Lower leg skin (tissue), 3 donors: ENCODE measurements at regions not wholly inside any gene's neighbourhood (a gene's known extent, or its start where the extent isn't known, plus 50 kb on each side); places are given as distances from the start of the nearest gene placed in this dataset.

Experiments
- CTCF ChIP-seq, 3 donors: fragments of 450-650 bp; IDR thresholded peaks; one replicate each; pipeline ENCODE4 v1.5.1; 2016; ENCODE audit warnings: antibody characterized with exemption in 3 of 3, mild to moderate bottlenecking in 3 of 3, moderate library complexity in 2 of 3
- POLR2A ChIP-seq, 2 donors: fragments of 450-650 bp; IDR thresholded peaks; one replicate each; pipeline ENCODE4 v1.6.1; 2016 to 2017; ENCODE audit warnings: antibody characterized with exemption in 2 of 2, mild to moderate bottlenecking in 1 of 2, moderate library complexity in 1 of 2

DNA sequence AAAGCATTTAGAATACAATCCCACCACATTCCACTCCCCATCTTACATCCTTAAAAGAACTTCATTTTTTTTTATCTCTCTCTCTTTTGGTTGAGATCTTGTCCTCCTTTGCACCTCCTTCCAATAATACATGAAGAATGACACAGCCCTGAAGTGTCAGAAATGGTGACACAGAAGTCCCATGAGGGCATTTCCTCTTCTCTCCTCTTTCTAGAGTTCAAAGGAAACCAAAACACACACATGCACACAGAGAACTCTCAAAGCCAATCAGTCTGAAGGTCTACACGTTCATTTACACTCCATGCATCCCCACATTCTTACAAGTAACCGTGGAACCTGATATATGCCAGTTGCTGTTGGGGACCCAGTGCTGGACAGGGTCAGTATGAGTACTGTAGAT lies 450.7 kb downstream of the HNRNPD start:
- TF ChIP-seq CTCF (IDR thresholded peaks at IDR 0.05) (no peak), POLR2A (IDR thresholded peaks at IDR 0.05) (no peak)
